AG04450 (cell line): ENCODE measurements at regions not wholly inside any gene's neighbourhood (a gene's known extent, or its start where the extent isn't known, plus 50 kb on each side); places are given as distances from the start of the nearest gene placed in this dataset.
"Not testable (repeated sequence)": the region's sequence is repeated elsewhere in the genome, so short reads cannot be mapped to it uniquely, and the experiment has no call there.

Experiments
- CTCF ChIA-PET: fragments of 300-600, 350-600 bp; formaldehyde crosslinking; extraction: SDS; loops from one replicate; lab custom pipeline; 2022; ENCODE audit warnings: antibody characterized with exemption, inconsistent platforms; lab: Charles Lee
- POLR2A ChIA-PET: fragments of 350-600 bp; formaldehyde crosslinking; extraction: SDS; loops from one replicate; lab custom pipeline; 2021; ENCODE audit warnings: antibody characterized with exemption, inconsistent platforms; lab: Yijun Ruan, JAX
- DNase-seq: peaks from one replicate; pipeline ENCODE4 v3.0.0-alpha.2; 2011; ENCODE audit warnings: low read depth, low spot score
- H3K27ac ChIP-seq: one replicate; pipeline ENCODE4 v1.5.1; 2012; ENCODE audit warnings: low read depth, low read length, control low read depth
- H3K27me3 ChIP-seq: one replicate; pipeline ENCODE4 v1.6.0; 2012; ENCODE audit warnings: low read length; ENCODE audit not compliant: control insufficient read depth, insufficient read depth
- H3K4me3 ChIP-seq: 2 replicates; pipeline ENCODE4 v1.5.1; 2011; ENCODE audit warnings: mild to moderate bottlenecking, low read depth, low read length, control low read depth
- H3K9me3 ChIP-seq: 2 replicates; pipeline ENCODE4 v1.5.1; 2012; ENCODE audit warnings: low read length; ENCODE audit not compliant: control insufficient read depth, insufficient read depth

DNA sequence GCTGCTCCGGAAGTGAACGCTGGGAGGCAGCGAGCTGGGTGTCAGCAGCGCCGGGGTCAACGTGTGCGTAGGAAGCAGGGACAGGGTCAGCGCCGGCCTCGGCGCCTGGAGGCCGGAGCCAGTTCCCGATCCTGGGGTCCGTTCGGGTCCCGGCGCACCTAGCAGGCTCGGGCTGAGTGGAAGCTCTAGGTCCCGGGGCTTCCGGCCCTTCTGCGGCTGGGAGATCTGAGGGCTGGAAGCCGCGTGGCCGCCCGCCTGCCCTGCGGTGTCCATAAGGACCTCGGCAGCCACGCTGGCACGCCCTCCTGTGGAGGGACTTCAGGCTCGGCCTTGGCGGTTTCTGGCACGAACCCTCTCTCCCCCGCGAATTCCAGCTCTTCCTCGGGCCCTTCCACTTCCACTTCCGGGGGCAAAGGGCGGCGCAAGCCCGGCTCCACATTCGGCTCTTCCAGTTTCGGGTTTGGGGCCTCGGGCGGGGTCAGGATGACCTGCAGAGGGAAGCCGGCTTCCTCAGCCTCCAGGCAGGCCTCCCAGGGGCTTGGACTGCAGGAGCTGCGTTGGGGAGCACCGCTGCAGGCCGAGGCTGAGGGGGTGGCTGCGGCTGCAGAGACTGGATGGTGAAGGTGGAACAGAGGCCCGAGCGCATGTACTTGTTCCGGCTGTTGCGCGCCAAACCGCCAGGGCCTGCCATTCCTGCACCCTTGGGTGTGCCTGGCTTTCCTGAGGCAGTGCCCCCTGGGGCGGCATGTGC is 146.2 kb downstream of the TMEM121 start:
- H3K4me3 ChIP-seq, CTCF ChIA-PET, DNase-seq, POLR2A ChIA-PET, H3K27ac ChIP-seq, H3K27me3 ChIP-seq: not testable (repeated sequence)
- peaks cover 49% of the 10 kb centered on the region for H3K9me3 ChIP-seq

GRCh38 chr14:105675433-105675832 is 149.1 kb downstream of the TMEM121 start:
- H3K4me3 ChIP-seq, CTCF ChIA-PET, POLR2A ChIA-PET: not testable (repeated sequence)

GRCh38 chr14:105675905-105676670 is 149.7 kb downstream of the TMEM121 start:
- POLR2A ChIA-PET, result not testable (repeated sequence)

More at GRCh38 chr14:105675433-105675832, 149.1 kb downstream of the TMEM121 start:
- not testable (repeated sequence) for H3K27me3 ChIP-seq, DNase-seq, H3K27ac ChIP-seq
- H3K9me3 ChIP-seq, result peaks cover 36% of the 10 kb centered on the region

GRCh38 chr14:105678057-105678456 is 151.7 kb downstream of the TMEM121 start:
- H3K4me3 ChIP-seq, H3K27ac ChIP-seq, DNase-seq, CTCF ChIA-PET, H3K27me3 ChIP-seq, POLR2A ChIA-PET: not testable (repeated sequence)
- H3K9me3 ChIP-seq, result peaks cover 40% of the 10 kb centered on the region

More at GRCh38 chr14:105675905-105676670, 149.7 kb downstream of the TMEM121 start:
- H3K4me3 ChIP-seq, DNase-seq, H3K27me3 ChIP-seq, H3K27ac ChIP-seq, CTCF ChIA-PET: not testable (repeated sequence)
- H3K9me3 ChIP-seq, result peaks cover 33% of the 10 kb centered on the region

GRCh38 chr14:105678996-105679958 is 152.9 kb downstream of the TMEM121 start:
- H3K9me3 ChIP-seq, result peaks cover 51% of the 10 kb centered on the region
- DNase-seq, H3K27ac ChIP-seq, CTCF ChIA-PET, H3K4me3 ChIP-seq, H3K27me3 ChIP-seq, POLR2A ChIA-PET: not testable (repeated sequence)

DNA sequence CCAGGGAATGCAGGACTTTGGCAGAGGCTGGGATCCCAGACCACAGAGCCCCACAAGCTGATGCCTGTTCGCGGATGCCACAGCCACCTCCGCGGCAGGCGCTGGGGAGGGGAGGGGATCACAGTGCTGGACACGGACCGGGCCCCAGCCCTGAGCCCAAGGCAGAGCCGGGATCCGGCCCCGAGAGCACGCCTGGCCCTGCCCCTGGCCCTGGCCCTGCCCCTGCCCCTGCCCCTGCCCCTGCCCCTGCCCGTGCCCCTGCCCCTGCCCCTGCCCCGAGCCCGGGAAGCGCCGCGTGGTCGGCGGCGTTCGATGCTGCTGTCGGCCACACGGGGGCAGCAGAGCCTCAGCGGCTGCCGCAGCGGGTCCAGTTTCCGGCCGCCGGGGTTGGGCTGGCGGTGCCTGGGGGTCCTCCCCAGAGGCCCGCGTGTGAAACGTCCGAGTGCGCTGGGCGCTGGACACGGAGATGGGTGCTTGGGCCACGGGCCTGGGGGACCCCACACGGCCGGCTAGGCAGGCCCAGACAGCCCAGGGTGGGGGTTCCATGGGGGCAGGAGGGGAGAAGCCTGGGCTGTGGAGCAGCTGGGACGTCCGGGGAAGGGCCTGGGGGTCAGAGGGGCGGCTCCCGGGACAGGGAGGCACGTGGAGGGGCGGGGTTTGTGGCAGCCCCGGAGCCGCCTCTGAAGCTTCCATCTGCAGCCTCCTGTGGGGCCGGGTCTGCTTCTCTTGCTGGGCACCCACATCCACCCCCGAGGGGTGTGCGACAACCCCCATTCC is 153.8 kb downstream of the TMEM121 start:
- DNase-seq, H3K27ac ChIP-seq, H3K27me3 ChIP-seq, CTCF ChIA-PET, POLR2A ChIA-PET, H3K4me3 ChIP-seq: not testable (repeated sequence)
- H3K9me3 ChIP-seq, result peaks cover 59% of the 10 kb centered on the region

DNA sequence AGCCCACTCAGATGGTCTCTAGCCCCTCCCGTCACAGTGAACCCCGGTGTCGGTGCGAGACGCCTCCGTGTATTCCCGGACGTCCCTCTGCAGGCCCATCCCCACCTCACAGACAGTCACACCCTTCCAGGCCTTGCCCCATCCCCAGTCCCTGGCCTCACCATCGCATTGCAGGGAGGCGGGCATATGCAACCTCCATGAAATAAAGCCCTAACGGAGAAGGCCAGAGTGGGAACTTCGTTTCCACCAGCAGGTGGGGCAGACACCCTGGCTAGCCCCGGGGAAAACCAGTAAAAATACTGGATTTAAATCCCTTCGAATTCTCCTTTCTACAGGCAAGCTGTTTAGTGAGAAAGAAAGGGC is 154.3 kb downstream of the TMEM121 start:
- CTCF ChIA-PET, H3K27me3 ChIP-seq, H3K27ac ChIP-seq, DNase-seq, H3K4me3 ChIP-seq, POLR2A ChIA-PET: not testable (repeated sequence)
- peaks cover 61% of the 10 kb centered on the region for H3K9me3 ChIP-seq

GRCh38 chr14:105681606-105682185 is 155.3 kb downstream of the TMEM121 start:
- H3K27ac ChIP-seq, CTCF ChIA-PET, POLR2A ChIA-PET, H3K27me3 ChIP-seq, H3K4me3 ChIP-seq, DNase-seq: not testable (repeated sequence)
- H3K9me3 ChIP-seq, result peaks cover 60% of the 10 kb centered on the region

GRCh38 chr14:105682442-105682841 is 156.1 kb downstream of the TMEM121 start:
- POLR2A ChIA-PET, DNase-seq: not testable (repeated sequence)

More at GRCh38 chr14:105682442-105682841, 156.1 kb downstream of the TMEM121 start:
- CTCF ChIA-PET, H3K4me3 ChIP-seq, H3K27me3 ChIP-seq, H3K27ac ChIP-seq: not testable (repeated sequence)
- H3K9me3 ChIP-seq, result peaks cover 62% of the 10 kb centered on the region
